ENCODE measurements at regions not wholly inside any gene's neighbourhood (a gene's known extent, or its start where the extent isn't known, plus 50 kb on each side); places are given as distances from the start of the nearest gene placed in this dataset.
A peak's percentile ranks its signal among the peaks of the same experiment; 100 is the strongest.
"Not testable (repeated sequence)": the region's sequence is repeated elsewhere in the genome, so short reads cannot be mapped to it uniquely, and the experiment has no call there.

DNA sequence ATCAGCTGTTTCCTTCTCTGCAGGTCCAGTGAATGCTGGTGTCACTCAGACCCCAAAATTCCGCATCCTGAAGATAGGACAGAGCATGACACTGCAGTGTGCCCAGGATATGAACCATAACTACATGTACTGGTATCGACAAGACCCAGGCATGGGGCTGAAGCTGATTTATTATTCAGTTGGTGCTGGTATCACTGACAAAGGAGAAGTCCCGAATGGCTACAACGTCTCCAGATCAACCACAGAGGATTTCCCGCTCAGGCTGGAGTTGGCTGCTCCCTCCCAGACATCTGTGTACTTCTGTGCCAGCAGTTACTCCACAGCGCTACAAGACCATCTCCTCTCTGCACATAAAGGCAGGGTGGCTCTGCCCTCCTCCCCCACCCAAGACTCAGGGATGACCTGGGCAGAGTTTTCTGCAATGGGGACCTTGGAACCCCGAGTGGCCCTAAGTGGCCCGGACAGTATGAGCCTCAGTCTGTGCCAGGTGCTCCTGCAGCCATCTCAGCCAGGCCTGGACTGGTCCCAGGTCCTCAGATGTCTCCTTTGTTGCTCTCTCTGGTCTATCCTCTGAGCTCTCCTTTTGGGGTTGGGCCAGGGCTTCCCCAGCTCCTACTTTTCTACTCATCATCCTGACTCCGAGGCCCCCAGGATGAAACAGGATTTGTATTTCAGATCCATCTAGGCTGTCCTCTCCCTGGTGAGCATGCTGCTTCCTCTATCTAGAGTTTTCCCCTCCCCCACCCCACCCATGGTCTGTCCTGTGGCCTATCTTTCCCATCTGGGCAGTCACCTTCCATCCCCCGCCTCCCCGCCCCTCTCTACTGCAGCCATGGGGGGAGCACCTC, 212.1 kb upstream of the PRSS58 start:
- no peak for DNase-seq (ENCODE audit: low spot score)

DNA sequence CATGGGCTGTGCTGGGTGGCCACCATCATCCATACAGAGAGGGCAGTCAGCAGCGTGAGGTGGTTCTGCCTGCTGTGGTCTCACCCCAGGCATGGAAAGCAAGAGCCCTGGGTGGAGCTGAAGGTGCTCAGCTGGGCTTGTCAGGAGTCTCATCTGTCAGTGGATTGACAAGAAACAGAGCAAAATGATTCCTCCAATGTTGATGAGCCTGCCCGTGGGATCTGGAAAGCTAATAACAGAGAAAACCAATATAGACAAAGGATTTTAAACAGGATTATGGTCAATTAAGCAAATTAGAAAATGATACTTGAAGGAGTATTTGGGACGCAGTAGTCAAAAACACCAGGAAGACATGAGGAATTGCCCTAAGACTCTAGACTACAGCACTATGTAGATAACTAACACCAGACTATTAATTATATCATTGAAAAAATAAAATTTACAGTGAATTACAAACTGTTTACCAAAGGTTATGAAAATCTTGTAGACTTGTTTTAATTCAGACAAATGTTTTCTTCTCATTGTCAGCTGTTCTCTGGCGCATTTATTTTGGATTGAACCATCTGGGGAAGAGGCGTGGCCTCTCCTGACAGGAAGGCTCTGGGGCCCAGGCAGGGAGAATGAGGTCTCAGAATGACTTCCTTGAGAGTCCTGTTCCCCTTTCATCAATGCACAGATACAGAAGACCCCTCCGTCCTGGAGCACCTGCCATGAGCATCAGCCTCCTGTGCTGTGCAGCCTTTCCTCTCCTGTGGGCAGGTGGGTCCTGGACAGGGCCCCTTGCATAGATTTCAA, 211.2 kb upstream of the PRSS58 start:
- no peak for DNase-seq (ENCODE audit: low spot score)

DNA sequence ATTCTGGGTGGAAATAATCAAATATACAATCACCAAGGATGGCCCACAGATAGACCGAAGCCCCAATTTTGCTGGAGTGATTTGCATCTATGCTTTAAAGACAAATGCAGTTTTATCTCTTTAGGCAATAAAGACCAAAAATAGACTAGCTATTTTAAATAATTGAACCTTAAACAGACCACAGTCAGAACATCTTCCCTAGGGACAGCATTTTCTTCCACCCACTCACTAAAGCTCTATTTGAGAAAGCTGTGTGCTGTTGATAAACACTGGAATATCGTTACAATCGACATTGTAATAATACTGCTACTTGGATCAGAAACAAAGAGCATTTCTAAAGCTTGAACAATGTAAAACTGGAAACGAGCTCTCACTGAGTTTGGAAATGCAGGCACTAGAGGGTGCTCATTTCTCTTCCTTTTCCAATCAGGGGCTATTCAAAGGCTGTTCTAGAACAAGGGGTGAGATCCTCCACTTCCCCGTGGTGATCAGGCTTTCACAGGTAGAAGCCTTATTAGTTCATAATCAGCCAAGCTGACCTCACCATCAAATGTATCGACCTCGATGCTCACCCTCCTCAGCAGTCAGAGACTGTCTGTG, 209.3 kb upstream of the PRSS58 start:
- not testable (repeated sequence) for DNase-seq (ENCODE audit: low spot score)

DNA sequence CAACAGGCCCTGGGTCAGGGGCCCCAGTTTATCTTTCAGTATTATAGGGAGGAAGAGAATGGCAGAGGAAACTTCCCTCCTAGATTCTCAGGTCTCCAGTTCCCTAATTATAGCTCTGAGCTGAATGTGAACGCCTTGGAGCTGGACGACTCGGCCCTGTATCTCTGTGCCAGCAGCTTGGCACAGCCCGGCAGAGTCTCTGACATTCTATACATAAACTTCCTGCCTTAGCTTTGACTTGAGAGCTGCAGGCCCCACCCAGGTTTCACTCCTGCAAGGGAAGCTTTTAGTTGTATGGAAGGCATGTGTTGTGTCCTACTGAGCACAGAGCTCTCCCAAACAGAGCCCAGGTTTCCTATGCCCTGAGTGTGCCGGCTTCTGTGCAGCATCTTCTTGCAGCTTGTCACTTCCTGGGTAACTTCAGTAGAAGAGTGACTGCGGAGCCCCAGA, 205.6 kb upstream of the PRSS58 start:
- no peak for DNase-seq (ENCODE audit: low spot score)

DNA sequence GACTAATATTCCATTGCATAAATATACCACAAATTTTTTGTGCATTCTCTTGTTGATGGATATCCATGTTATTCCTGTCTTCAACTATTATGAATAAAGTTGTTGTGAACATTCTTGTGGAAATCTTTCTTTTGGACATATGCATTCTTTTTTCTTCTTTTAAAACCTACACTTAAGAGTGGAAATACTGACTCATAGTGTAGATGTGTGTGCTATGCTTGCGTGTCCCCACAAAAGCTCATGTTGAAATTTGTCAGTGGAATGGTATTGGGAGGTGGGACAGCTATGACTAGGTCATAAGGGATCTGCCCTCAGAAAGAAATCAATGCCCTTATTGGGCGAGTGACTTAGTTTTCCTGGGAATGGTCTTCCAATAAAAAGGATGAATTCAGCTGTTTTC, 203.6 kb upstream of the PRSS58 start:
- DNase-seq (ENCODE audit: low spot score): no peak

DNA sequence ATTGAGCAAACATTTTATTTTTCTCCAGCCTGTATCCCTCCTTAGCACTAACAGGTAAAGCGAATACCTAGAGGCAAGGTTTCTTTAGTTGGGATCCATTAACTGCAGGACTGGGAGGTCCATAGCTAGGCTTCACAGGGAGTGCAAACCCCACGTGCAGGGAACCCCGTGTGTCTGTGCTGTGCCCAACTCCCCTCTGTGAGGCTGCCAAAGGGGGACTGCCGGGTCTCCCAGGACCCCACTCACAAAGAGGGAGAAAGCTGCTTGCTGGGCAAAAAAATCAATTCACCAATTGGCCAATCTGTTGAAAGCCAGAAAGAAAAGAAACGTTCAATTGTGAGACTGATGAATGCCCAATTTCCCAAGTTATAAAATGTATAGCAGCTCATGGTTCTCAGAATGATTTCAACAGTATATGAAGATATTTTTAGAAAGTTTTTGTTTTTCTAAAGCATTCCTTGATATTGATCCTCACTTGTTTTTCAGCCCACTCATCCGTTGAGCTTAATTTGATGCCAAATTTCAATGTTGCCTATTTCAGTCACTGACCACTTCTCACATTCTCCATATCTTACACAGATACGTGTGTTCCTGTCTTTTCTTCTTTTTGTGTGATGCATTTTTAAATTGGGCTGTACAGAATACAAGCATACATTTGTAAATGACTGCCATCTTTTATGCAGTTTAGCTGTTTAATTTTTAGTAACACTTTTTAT, 202.7 kb upstream of the PRSS58 start:
- DNase-seq (ENCODE audit: low spot score): no peak

DNA sequence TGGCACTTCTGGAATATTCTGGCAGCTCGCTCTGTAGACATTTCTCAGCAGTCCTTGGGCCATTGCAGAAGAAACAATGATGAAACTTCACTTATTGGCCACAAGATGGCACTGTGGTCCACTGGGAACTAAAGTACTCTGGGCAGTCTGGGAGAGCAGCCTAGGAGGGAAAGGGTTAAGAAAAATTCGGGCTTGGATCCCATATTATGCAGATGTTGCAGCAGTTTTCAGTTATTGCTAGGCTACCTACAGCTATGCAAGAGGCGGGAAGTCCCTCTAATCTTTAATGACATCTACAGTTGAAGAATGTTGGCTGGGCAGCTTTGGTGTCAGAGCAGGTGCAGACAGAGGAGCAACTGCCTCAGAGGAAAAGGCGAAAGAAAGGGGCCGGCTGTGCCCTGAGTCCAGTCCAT, 201.7 kb upstream of the PRSS58 start:
- DNase-seq (ENCODE audit: low spot score): peak; percentile 44

DNA sequence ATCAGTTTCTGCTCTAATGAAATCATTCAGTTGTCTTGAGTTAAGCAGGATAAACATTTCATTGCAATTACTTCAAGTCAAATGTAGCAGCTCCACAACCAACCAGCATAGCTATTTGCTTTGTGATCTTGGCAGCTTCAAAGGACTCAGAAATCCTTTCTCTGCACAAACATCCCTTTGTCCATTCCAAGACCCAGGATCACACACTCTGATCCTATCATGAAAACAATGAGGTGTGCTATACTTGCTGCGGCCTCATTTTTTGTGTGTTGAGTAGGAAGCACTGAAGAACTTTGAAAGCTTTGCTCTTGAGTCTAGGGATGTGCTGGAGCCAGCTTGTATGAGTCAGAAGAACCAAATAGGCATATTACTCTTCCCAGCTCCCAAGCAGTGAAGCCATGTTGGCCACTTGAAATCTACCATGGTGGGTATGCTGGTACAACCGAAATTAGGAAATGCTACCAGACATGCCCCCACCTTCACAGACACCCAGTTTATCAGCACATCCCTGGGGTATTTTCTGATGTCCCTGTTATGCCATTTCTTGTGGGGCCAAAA, 199.4 kb upstream of the PRSS58 start:
- no peak for DNase-seq (ENCODE audit: low spot score)

DNA sequence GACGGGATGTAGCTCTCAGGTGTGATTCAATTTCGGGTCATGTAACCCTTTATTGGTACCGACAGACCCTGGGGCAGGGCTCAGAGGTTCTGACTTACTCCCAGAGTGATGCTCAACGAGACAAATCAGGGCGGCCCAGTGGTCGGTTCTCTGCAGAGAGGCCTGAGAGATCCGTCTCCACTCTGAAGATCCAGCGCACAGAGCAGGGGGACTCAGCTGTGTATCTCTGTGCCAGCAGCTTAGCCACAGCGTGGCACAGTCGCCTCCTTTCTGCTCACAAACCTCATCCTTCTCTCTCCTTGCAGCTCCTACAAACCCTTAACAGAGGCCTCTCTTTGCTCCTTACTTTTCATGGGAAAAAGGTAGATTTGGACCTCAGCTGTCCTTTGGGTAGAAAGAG, 197.5 kb upstream of the PRSS58 start:
- DNase-seq (ENCODE audit: low spot score): no peak

DNA sequence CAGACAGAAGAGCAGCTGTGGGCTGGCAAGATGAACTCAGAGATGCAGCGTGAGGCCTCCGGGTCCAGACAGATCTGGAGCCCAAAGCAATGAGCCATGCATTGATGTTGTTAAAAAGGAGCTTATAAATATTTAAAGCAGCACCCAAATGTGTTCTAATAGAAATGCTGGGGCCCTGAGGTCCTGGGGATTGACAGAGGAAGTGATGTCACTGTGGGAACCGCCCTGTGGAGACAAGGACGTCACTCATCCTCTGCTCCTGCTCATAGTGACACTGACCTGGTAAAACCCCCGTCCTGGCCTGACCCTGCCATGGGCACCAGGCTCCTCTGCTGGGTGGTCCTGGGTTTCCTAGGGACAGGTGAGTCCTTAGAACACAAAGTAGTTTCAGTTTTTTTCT, 197.0 kb upstream of the PRSS58 start:
- no peak for DNase-seq (ENCODE audit: low spot score)

DNA sequence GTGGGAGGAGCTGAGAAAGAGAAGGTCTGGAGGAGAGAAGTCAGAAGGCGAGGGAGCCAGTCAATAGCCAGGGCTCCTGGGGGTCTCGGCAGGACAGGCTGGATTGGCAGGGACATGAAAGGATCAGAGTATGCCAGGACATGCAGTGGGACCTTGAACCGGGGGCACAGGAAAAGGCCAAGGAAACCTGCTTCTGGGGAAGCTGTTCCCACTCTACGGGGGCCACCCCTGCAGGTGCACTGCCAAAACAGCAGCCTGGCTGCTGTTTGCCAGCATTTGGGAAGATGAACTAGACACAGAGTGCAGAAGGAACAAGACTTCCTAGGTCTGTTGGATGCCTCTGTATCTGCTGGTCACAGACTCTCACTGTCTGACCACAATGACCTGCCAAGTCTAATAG, 194.9 kb upstream of the PRSS58 start:
- DNase-seq (ENCODE audit: low spot score): no peak

DNA sequence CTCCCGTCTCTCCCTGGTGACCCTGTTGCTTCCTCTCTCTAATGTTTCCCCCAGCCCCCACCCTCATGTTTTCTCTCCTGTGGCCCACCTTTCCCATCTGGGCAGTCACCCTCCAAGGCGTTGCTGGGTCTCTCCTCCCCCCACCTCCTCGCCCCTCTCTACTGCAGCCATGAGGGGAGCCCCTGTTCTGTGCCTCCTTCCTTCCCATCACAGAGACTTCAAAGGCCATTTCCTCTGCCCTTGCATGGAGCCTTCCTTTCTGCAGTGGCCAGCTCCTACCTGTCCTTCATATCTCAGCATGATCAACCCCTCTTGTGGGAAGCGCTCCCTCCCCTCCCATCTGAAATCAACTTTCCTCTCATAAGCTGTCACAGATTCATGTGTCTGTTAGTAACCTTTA, 194.0 kb upstream of the PRSS58 start:
- DNase-seq (ENCODE audit: low spot score): no peak

DNA sequence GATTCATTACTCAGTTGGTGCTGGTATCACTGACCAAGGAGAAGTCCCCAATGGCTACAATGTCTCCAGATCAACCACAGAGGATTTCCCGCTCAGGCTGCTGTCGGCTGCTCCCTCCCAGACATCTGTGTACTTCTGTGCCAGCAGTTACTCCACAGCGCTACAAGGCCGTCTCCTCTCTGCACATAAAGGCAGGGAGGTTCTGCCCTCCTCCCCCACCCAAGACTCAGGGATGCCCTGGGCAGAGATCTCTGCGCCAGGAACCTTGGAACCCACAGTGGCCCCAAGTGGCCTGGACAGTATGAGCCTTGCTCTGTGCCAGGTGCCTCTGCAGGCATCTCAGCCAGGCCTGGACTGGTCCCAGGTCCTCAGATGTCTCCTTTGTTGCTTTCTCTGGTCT, 193.4 kb upstream of the PRSS58 start:
- no peak for DNase-seq (ENCODE audit: low spot score)

DNA sequence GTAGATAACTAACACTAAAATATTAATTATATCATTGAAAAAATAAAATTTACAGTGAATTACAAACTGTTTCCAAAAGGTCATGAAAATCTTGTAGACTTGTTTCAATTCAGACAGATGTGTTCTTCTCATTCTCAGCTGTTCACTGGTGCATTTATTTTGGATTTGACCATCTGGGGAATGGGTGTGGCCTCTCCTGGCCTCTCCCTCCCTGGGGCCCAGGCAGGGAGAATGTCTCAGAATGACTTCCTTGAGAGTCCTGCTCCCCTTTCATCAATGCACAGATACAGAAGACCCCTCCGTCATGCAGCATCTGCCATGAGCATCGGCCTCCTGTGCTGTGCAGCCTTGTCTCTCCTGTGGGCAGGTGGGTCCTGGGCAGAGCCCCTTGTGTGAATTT, 192.8 kb upstream of the PRSS58 start:
- no peak for DNase-seq (ENCODE audit: low spot score)

DNA sequence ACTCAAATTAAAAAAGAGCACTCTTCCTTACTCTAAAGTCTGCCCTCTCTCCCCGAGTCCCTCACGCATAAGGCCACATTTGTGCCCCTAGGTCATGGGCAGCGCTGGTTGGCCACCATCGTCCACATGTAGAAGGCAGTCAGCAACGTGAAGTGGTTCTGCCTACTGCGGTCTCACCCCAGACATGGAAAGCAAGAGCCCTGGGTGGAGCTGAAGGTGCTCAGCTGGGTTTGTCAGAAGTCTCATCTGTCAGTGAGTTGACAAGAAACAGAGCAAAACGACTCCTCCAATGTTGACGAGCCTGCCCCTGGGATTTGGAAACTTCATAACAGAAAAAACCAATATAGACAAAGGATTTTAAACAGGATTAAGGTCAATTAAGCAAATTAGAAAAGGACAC, 192.3 kb upstream of the PRSS58 start:
- DNase-seq (ENCODE audit: low spot score): no peak

DNA sequence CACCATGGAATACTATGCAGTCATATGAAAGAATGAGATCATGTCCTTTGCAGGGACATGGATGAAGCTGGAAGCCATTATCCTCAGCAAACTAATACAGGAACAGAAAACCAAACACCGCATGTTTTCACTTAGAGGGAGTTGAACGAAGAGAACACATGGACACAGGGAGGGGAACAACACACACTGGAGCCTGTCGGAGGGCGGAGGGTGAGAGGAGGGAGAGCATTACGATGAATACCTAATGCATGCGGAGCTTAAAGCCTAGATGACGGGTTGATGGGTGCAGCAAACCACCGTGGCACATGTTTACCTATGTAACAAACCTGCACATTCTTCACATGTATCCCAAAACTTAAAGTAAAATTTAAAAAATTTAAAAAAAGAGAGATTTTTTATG, 191.0 kb upstream of the PRSS58 start:
- DNase-seq (ENCODE audit: low spot score): not testable (repeated sequence)

DNA sequence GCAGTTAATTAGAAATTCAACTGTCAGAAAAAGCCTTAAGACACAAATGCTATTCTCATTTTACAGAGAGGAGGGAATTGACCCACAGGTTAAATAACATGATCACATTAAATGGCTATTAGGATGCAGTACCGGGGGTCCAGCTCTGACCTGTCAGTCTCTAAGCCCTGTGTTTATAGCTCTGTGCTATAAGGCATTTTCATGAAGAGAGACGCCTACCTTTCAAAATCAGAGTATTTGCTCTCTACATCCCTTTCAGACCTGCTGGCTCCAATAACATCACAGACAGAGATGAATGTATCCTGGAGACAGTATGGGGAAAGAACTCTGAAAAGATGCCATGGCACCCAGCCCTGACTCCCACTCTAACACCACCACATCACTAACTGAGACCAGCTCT, 189.9 kb upstream of the PRSS58 start:
- no peak for DNase-seq (ENCODE audit: low spot score)

DNA sequence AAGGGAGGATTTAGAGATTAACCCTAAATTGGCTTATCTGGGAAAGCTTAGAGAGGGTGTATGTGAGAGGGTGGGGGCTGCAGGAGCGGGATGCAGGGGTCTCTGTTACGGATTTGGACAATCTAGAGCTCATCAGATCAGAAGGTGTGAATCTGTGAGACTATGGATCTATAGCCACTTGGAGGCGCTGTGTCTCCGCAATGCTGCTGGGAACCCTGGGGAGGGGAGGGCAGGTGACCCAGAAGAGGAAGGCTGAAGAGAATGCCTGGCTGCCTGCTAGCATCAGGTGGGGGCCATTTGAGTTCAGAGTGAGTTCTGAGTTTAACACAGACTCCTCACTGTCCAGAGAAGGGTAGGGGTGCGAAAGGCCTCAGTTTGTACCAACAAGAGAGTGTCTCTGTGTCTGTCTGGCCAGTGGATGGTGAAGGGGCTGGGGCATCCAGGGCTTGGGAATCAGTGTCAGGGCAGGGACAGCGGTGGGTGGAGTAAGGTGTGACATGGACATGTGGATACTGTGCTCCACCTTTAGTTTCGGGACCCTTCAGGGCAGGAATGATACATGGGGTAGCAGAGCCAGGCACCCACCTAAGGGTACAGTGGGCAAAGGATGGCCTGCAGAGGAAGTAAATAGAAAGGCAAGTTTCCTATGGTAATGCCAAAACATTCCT, 187.3 kb upstream of the PRSS58 start:
- peak; percentile 33 for DNase-seq (ENCODE audit: low spot score)

DNA sequence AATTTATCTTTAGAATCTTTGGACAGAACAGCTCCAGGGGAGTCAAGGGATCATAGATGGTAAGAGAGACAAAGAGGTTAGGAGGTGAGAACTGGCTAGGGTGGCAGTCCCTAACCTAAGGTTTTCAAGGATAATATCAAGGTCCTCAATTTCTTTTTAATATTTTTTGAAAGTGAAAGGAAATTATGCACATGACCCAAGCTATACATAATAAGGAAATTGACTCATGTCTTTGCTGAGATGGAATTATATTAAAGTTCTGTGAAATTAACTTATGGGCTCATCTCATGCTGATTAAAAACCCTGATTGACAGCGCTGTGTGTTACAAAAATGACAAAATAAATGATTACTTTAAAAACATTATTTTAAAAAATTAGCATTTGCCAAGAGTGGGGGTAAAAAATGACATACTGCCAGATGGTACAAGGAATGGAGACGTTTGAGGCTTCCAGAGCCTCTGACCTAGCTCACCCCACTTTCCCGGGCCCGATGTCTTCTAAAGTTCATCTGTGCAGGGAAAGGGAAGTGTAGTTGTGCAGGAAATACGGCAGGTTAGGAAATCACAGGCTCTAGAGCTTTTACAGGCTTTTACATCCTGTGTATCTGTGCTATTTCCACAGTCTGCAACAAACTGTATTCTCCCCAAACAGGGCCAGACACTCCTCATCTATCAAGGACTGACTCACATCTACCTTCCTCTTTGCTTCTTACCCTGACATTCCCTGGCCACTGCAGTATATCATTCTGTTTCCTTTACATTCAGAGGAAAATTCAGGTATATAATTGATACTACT, 185.6 kb upstream of the PRSS58 start:
- no peak for DNase-seq (ENCODE audit: low spot score)

DNA sequence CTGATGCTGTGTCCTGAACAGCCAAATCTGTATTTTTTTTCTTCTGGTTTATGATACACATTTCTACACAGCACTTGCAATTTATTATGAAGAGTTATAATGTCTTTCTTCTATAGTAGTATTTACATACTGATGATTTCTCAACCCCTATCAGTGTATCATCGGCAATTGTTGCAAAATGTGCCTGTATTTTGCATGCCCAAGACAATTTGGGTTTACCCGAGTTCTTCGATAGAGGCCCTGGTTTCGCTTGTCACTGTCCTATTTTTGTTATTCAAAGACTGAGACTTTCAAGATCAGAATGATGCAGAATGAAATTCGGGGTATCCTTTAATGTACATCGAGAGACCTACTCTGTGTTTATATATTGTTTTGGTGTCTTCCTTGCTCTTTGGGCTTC, 184.5 kb upstream of the PRSS58 start:
- DNase-seq (ENCODE audit: low spot score): no peak

Measured in CD4-positive, alpha-beta T cell treated with Interleukin-15 for 4 hours (primary cell).